ENCODE measurements at regions not wholly inside any gene's neighbourhood (a gene's known extent, or its start where the extent isn't known, plus 50 kb on each side); places are given as distances from the start of the nearest gene placed in this dataset.

GRCh38 chr11:11038782-11039181 lies 180.9 kb upstream of the ZBED5 start:
- DNase-seq, result no peak

- no peak for DNase-seq
Measured at GRCh38 chr11:11038352-11038751, 180.5 kb upstream of the ZBED5 start.

DNA sequence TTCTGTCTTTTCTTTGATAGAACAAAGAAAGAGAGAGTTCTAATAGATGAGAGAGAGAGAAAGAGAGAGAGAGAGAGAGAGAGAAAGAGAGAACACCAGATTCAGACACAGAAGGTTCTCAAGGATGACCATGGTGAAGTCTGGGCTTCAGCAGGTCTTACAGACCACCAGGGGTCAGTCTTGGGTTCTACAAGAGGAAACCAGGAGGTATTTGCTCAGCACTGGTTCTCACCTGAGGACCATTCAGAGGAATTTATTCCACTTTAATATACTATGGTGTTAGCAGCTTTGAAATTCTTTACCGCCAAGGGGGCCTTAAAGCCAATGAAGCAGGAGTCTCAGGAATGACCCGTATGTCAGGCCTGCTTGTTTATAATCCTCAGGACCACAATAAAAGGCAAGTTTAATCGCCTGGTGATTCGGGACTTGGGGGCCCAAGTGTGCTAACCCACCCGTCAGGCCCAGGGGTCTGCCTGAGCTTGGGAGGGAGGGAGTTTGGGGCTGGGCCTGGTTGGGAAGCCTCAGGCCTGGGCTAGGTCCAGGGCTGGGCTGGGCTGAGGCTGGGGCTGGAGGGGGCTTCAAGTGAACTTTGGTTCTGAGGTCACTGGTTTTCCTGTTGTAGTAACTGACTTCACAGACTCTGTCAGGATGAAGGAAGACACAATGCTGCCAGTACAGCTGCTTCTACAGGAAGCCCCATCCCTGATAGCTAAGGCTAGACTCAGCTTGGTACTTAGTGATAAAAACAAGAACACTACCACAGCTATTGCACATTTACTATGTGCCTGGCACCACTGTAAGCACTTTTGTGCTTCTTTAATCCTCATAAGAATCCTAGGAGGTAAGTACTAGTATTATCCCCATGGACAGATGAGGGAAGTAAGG lies 179.2 kb upstream of the ZBED5 start:
- no peak for DNase-seq

- no peak for DNase-seq
Measured at GRCh38 chr11:11036185-11036847, 178.5 kb upstream of the ZBED5 start.

DNA sequence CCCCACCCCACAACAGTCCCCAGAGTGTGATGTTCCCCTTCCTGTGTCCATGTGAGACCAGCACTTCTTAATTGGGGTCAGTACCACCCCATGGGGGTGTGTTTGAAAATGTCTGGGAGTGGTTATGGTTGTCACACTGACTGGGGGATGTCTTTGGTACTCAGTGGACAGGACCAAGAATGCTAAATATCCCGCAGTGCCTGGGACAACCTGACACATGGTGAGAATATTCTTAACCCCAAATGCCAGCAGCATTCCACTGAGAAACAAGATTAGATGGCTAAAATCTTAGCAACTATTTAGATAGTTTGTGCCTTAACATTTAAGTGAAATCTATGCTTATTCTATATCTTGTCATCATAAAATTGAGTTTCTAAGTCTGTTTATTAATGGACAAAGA lies 177.5 kb upstream of the ZBED5 start:
- DNase-seq, result no peak

DNA sequence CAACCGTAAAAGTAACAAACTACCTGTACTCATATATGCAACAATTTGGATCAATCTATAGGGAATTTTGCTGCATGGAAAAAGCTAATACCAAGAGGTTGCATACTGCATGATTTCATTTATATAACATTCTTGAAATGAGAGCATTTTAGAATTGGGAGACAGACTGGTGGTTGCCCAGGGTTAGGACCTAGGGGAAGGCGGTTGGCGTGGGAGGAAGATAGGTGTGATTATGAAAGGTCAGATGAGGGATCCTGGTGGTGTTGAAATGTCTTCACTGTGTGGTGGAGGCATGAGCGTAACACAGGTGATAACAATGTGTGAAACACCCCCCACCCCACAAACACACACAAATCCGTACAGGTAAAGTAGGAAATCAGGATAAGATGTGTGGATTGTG lies 176.6 kb upstream of the ZBED5 start:
- DNase-seq, result no peak

GRCh38 chr11:11032066-11032465 lies 174.2 kb upstream of the ZBED5 start:
- DNase-seq, result no peak

DNA sequence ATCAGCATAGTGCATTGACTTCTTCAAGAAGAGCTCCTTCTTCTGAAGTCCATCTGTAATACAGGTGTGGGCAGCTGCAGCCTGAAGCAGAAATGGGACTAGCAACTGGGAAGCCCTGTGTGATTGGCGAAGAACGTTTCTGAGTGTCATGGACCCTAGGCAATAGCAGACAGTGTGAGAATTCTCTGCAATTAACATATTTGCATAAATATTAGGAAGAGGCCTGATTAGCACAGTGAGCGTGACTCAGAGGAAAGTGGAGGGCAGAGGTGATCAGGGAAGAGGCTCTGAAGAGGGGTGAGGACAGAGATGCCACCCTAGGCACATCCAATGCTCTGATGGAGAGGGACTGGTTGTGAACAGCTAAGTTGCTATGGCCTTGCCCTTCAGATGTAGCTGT lies 171.2 kb upstream of the ZBED5 start:
- DNase-seq, result no peak

DNA sequence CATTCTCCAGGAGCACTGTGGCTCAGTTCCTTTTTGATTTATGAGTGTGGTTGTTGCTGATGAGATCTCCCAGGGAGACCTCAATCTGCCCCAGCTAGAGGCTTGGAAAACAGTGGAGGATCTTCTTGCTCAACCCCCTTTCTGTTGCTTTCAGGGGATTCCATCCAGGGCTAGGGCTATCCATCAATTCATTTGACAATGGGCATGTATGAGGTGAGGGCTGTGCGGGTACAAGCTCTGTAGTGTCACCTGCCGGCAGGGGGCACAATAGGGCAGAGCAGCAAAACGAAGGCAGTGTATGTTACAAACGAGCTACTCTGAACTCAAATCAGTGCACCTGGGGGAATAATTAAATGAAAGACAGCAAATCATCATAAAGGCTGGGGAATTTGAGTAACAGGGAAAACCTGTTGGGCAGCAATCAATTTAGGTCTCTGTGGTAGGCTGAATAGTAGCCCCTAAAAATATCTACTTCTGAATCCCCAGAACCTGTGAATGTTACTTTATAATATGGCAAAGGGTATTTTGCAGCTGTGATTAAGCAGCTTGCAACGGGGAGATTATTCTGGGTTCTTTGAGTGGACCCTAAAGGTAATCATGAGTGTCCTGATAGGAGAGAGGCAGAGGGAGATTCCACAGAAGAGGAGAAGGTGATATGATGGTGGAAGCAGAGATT lies 170.3 kb upstream of the ZBED5 start:
- peak; percentile 74 for DNase-seq

DNA sequence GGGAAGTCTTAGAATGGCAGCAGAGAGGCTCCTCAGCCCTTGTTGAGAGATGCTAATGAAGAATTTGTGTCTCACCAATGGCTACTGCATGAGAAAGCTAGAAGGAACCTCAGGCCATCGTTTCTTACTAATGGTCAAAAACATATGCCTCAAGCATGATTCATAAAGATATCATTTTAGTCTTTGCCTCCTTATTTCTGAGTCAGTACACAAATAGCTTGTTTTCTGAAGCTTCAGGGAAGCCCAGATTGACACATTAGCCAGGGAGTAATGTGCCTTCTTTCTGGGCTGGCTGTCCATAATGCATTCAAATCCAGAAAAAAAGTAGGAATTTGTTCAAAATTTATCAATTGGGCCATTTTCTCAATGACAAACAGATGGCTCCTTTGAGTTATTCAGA lies 169.4 kb upstream of the ZBED5 start:
- DNase-seq, result no peak

- DNase-seq, result no peak
Measured at GRCh38 chr11:11025087-11025486, 167.2 kb upstream of the ZBED5 start.

DNA sequence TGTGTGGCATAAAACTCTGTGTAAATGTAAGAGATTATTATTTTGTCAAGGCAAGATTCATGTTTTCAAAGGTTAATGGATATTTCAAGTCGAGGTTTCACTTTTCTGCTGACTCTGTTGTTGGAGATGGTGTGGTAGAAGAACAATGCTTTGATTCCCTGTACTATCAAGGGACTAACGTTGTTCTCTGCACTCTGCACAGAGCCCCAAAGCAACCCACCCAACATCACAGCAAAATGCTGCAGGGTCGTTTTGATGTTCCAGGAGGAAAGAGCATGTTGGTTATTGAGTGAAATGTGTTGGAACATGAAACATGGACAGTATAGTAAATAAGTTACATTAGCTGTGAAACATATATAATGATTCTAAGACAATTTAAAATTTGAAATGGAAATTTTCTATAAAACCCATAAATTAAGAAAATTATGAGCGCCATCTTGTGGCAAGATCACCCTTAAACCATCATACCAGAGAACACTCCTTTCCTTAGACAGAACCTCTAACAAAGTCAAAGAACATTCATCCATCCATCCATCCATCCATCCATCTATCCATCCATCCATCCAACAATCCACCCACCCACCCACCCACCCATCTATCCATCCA lies 164.4 kb upstream of the ZBED5 start:
- DNase-seq, result no peak

DNA sequence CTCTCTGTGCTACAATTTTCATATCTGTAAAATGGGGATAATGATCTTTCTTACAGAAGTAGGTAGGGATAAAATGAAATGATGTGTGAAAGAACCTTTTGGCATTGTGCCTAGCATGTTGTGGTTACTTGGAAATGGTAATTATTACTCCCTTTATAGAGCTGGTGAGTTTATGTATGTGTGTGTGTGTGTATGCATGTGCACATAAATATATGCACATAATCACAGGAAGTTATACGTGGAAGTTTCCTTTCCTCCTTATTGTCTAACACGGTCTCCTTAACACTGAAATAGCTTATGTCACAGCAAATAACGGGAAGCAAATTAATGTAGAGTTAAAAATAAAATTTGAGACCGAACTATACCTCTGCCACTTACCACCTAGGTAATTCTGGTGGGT lies 163.7 kb upstream of the ZBED5 start:
- DNase-seq, result no peak

DNA sequence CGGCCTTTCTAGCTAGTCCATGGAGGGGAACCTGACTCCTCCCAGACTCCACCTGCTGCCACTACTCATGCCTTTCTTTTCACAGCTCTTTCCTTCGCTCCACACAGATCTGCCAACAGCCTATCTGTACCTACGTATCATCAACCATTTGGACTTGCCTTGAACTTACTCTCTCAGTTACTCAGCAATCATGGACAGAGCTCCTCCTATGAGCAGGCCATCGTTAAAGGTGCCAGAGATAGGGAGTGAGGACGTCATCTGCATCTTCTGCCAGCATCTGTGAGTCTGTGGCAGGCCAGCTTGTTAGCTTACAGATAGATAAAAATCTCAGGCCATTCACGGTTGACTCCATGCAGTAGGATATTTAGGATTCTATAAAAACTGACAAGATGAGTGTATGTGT lies 162.9 kb upstream of the ZBED5 start:
- no peak for DNase-seq

DNA sequence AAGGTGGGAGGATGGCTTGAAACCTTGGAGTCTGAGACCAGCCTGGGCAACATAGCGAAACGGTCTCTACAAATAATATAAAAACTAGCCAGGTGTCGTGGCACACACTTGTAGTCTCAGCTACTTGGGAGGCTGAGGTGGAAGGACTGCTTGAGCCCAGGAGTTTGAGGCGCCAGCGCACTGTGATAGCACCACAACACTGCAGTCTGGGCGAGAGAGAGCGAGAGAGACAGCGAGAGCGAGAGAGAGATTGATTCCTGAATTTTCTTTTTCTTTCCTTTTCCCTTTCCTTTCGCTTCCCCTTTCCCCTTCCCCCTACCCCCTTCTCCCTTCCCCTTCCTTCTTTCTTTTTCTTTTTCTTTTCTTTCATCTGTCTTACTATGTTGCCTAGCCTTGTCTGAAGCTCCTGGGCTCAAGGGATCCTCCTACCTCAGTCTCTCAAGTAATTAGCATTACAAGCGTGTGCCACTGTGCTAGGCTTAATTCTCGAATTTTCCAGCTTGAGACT lies 162.4 kb upstream of the ZBED5 start:
- DNase-seq, result no peak

- DNase-seq, result no peak
Measured at GRCh38 chr11:11016943-11017342, 159.1 kb upstream of the ZBED5 start.

DNA sequence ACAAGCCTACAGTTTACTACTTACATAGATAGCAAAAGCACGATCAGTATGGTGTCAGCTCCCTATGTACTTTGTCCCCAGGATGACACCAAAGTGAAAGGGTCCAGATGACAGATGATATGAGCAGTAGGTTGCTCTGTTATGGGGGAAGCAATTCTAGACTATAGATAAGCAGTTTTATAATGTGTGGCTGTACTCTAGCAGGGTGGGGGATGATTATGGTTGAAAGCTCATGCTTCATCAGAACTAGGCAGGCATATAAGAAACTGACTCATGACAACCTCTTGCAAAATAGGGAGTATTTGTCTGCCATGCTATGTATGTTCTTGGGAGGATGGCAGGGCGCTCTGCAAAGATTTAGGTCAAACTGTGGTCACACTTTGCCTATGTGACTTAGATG lies 158.2 kb upstream of the ZBED5 start:
- DNase-seq, result no peak

DNA sequence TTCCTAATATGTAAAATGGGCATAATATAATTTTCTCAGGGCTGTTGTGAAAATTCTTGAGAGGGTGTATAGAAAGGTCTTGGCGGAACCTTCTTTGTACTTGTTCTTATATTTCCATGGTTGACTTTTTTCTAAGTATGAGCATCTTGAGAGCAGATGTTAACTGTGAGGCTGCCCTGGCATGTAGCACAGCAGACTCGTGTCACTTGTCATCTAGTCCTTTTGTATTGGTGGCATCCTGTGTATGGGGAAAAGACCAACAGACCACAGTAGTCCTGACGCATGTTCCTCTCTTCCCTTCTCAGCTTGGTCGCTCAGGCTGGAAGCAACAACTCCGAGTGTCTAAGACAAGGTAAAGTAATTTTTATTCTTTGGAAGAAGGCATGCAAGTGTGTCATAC lies 153.8 kb upstream of the ZBED5 start:
- no peak for DNase-seq

GRCh38 chr11:11010624-11011127 lies 152.8 kb upstream of the ZBED5 start:
- DNase-seq, result no peak

DNA sequence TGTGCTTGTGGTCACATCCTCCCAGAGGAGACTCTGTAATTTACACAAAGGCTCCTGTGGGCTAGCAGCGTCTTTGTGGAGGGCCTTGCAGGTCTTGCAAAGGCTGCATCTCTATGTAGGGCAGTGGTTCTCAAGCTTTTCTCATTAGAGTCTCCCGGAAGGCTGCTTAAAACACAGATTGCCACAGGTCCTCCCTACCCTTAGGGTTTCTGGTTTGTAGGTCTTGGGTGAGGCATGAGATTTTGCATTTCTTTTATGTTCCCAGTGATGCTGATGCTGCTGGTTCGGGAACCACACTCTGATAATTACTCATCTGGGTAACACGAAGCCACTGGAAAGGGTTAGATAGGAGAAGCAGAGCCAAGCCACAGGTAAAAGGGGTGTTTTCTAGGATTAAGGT lies 151.3 kb upstream of the ZBED5 start:
- no peak for DNase-seq

DNA sequence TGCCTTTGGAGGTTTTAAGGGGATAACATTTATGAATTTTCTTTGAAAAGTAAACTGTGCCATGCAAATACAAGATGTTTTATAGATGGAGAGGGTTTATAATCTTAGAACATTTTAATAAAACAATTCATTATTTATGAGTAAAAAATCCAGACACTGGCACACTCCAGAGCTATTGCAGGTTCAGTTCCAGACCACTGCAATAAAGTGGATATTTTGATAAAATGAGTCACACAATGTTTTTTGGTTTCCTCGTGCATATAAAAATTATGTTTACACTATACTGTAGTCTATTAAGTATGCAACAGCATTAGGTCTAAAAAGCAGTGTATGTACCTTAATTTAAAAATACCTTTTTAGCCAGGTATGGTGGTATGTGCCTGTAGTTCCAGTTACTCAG lies 146.2 kb upstream of the ZBED5 start:
- no peak for DNase-seq

DNA sequence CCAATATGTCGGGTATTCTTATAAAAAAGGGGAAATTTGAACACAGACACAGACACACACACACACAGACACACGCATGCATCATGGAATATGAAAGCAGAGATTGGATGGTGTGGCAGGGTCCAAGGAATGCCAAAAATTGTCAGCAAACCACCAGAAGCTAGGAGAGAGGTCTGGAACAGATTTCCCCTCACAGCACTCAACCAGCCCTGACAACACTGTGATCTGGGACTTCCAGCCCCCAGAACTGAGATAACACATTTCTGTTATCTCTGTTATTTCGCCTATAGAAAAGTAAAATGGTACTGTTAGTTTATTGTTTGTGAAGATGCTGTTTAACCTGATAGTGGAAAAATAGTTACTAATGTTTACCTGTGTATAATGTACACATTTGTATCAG lies 145.4 kb upstream of the ZBED5 start:
- no peak for DNase-seq
